Activated CD4-positive, alpha-beta T cell treated with anti-CD3 and anti-CD28 coated beads, Interleukin-2, amount 50 U/mL, for 16 hours (primary cell): ENCODE measurements at regions not wholly inside any gene's neighbourhood (a gene's known extent, or its start where the extent isn't known, plus 50 kb on each side); places are given as distances from the start of the nearest gene placed in this dataset.

Experiments
- DNase-seq: peaks from one replicate; pipeline ENCODE4 v3.0.0-alpha.2; 2020

DNA sequence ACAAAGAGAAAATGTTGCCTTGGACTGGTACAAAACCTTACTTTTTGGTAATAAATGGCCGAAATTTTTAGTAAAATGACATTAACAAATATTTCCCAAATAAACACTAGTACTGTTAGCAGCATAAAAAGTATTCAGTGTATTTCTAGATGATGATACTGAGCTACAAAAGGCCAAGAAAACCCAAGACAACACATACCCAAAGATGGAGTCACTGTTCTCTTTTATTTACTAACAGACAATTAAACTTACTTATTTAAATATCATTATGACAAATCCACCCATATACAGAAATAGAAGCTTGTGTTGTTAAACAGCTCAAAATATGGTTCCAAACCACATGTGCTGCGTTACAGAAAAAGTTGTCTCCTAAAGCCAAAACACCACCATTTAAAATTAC is 239.9 kb downstream of the ZEB2 start:
- no peak for DNase-seq

DNA sequence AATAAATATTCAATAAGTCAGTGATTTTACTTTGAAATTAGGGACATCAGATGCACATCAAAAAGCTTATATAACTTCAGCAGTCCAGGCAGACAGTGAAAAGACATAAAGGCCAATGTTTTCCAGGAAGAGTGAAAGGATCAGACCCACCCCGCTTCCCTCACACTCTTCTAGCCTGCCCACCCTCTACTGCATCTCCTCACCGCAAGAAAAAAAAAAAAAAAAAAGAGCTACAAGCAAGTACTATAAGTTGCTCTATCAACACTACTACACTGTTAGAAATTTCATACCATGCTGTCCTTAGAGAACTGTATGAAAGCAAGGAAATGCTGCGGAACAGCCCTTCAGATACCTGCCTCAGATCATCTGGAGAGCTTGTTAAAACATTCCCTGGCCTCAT is 240.8 kb downstream of the ZEB2 start:
- no peak for DNase-seq

DNA sequence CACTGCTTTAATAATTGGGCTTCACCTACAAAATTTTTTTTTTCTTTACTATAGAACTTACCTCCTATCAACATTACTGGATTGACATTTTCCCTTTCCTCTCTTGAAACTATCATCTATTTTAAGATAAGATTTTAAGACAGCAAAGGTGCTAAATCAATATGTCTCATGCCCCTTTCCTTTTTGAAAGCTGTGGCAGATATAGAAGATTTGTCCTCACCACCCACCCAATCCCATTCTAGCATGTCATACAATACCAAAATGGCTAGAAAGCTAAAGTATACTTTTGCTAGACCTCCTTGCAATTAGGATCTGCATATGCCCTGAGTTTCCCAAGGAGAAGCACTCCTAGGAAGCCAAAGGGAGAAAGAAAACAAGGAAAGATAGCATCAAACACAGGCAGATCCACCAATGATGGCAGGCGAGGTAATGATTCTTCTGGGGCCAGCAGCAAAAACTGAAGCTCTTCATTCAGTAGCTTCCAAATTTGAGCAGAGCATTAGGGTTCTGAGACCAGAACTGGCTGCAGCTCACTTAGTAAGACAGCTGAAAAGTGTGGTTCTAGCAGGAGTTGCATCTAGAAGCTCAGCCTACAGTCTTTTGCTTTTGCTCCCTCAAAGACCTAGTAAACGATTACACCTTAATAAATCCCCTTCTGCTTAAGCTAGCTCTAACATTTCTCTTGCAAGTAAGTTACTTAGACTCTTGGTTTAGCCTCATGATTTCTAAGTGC is 242.1 kb downstream of the ZEB2 start:
- no peak for DNase-seq

DNA sequence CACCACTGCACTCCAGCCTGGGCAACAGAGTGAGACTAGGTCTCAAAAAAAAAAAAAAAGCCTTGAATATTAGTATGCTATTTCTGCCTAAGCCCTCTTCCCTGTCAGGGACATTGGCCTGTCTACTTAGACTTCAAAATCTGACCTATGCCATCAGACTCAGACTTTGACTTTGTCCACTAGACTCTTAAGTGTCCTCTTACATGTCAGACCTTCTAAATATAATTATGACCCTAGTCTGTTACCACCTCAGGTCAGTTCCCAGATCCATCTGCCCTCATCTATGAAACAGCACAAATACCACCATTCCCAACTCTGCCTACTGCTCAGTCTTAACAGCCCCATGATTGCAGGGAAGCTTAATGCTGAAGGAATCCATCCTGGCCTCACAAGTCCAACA is 244.6 kb downstream of the ZEB2 start:
- DNase-seq = no peak

DNA sequence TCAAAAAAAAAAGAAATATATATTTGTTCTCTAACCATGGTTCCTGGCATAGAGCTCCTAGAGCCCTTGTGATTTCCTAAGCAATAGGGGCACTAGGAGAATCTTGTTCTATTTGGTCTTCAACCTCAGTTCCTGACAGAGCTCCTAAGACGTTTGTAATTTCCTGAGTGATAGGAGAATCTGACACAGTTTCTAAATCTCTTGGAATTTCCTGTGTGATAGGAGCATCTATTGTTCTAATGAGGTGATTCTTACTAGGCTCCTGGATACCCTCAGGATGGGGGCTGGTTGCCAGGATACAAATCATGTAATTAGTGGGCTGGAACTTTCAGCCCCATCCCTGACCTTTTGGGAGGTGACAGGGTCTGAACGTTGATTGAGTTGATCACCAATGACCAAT is 245.8 kb downstream of the ZEB2 start:
- DNase-seq = no peak

DNA sequence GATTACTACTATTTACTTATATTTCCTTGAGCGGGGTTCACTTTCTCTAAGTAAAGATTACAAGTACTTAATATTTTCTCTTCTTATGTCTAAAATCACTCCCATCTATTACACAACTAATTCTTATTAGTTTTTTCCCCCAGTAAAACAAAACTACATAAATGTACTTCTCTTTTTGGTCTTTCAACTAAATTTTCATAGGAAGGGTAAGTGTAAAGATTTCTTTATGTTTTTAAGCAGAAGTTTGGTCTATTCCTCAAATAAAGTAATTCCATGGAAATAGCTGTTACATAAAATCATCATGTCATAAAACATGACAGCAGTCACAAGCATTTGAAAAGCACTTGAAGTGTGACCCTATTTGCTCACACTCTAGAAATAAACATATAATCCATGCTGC is 249.0 kb downstream of the ZEB2 start:
- no peak for DNase-seq

DNA sequence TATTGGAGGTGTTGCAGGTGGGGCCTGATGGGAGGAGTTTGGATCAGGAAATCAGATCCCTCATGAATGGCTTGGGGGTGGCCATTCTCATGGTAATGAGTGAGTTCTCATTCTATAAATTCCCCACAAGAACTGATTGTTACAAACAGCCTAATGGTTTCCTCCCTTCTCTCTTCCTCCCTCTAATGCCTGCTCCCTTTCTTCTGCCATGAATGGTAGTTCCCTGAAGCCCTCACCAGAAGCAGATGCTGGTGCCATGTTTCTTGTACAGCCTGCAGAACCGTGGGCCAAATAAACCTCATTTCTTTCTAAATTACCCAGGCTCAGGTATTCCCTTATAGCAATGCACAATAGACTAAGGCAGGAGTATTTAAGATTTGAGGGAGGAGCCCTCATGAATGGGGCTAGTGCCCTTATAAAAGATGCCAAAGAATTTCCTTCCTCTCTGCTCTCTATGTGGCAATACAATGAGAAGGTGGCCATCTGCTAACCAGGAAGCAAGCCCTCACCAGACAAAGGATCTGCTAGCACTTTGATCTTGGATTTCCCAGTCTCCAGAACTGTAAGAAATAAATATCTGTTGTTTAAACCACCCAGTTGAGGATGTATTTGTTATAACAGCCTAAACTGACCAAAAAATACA is 251.8 kb downstream of the ZEB2 start:
- no peak for DNase-seq

DNA sequence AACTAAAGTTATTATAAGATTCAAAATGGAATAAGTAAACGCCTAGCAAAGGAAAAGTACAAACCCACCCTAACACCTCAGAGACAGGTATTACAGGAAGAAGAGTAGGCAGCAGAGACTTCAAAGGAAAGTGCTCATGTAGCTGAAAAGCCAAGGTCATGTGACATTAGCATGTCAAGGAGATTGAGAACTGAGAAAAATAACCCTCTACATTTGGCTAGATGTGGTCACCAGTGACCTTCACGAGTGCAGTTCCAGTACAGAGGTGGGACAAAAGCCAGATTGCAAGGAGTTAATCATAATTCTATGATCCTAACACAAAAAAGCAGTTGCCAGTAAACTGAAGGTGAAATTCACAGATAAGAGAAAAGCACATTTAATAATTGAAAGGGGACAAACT is 252.7 kb downstream of the ZEB2 start:
- no peak for DNase-seq

DNA sequence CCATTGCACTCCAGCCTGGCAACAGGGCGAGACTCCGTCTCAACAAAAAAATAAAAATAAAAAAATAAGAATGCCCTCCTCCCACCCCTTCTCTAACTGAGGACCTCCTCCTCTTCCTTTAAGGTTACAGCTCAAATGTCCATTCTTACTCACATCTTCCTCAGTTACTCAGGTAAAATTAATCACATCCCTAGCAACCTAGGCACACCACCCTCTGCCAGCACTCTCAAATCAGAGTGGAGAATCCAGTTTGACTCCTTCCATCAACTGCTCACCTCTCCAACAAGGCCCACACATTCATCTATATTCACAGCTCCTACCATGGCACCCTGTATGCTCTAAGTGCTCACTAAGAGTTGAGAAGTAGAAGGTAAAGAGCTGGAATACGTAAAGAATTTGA is 254.3 kb downstream of the ZEB2 start:
- DNase-seq = no peak

DNA sequence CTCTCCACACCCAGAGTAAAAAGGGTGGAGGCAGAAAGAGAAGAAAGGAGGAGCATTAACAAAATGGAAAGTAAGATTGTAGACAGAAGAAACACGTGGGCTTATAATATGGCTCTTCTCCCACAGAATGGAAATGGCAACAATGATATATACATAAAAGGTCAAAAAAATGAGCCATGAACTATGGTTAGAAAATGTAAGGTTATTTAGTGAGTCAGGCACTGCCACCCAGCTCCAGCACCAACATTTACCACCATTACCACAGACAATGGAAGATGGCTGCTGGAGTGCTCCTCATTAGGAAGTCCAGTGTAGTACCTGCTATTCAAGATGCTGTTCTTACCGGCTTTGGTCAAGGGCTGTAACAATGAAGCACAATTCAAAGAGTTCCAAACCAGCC is 258.0 kb downstream of the ZEB2 start:
- DNase-seq = no peak

DNA sequence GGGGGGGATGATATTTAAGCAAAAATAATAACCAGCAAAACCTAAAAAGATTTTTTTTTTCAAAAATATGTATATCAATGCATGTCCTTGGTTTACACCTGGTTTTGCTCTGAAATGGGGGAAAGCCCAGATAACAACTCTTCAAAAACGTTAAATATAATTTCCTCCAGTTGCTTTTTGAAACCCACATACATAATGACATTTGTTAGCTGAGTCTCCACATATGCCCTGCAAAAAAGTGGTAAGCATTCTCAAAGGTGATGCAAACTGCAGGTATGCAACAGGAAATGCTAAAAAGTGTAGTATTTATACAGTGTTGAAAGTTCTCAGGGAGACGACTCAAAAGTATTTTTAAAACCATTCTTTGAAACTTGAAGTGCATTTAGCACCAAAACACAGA is 258.6 kb downstream of the ZEB2 start:
- DNase-seq = no peak

DNA sequence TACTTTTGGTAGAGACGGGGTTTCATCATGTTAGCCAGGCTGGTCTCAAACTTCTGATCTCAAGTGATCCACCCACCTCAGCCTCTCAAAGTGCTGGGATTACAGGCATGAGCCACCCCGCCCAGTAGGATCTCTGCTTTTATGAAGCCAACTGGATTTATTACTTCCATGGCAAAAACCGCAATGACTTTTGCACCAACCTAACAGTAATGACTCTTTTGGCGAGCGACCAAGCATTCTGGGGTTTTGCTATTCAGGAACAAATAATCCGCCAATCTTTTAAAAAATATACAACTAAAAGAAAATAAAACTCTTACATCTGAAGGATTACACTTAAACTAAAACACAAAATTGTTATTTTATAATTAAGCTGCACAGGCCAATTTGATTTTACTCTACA is 260.6 kb downstream of the ZEB2 start:
- no peak for DNase-seq

DNA sequence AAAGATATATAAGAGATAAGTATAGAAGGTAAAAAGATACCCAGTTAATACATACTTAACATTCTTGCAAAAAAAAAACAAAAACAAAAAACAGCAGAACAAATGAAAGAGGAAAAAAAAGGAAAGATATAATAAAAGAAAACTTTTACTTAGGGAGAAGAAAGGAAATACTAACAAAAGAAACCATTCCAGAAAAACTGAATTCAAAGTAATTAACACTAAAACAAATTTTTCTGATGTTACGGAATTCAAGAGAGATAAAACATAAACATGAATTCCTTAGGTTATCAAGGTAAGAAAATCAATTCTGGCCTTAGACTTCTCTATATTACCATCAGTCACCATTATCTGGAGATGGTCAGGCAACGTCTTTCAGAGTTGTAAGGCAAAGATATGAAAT is 261.8 kb downstream of the ZEB2 start:
- no peak for DNase-seq

DNA sequence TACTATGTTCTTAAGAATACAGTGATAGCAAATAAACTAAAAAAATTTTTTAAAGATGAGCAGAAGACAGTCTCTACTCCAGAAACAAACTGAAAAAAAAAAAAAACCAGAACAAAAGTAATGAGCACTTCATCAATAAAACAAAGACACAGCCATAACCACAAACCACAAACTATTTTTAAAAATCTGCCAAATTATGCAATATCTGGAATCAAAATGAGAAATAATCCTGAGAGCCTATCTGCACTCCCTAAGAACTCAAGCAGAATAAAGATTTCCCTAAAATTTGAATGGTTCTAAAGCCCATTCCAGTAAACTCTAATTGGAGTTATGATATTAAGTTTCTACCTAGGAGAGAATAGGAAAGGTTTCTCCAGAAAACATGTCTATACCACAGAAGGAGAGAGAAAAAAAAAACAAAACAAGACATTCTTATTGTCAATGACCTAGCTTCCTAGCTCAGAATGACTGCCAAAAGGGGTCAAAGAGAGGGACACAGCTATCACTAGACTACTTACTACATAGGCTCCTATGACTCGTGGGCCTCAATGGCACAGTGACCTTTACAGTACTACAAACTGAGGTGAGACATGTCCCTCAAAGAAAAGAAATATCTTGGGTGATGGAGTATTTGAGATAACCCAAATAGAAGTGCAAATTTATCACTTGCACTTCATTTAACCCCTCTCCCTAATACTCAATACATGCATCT is 262.8 kb downstream of the ZEB2 start:
- DNase-seq = no peak

DNA sequence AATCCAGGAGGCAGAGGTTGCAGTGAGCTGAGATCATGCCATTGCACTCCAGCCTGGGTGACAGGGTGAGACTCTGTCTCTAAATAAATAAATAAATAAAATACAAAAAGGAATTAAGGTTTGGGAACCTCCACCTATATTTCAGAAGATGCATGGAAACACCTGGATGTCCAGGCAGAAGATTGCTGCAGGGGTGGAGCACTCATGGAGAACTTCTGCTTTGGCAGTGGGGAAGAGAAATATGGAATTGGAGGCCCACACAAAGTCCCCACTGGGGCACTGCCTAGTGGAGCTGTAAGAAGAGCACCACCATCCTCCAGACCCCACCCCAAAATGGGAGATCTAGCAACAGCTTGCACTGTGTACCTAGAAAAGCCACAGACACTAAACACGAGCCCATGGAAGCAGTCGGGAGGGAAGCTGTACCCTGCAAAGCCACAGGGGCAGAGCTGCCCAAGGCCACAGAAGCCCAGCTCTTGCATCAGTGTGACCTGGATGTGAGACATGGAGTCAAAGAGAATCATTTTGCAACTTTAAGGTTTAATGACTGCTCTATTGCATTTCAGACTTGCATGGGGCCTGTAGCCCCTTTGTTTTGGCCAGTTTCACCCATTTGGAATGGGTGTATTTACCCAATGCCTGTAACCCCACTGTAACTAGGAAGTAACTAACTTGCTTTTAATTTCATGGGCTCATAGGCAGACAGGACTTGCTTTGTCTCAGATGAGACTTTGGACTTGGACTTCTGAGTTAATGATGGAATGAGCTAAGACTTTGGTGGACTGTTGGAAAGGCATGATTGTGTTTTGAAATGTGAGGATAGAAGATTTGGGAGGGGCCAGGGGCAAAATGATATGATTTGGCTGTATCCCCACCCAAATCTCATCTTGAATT is 265.3 kb downstream of the ZEB2 start:
- no peak for DNase-seq

DNA sequence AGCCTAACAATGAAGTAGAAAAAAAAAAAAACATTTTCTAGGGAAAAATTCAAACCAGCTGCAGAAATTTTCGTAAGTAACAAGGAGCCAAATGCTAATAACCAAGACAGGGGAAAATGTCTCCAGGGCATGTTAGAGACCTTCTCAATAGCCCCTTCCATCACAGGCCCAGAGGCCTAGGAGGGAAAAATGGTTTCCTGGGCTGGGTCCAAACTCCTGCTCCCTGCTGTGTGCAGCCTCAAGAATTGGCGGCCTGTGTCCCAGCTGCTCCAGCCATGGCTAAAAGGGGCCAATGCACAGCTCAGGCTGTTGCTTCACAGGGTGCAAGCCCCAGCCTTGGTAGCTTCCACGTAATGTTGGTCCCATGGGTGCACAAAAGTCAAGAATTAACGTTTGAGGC is 266.2 kb downstream of the ZEB2 start:
- DNase-seq = no peak

DNA sequence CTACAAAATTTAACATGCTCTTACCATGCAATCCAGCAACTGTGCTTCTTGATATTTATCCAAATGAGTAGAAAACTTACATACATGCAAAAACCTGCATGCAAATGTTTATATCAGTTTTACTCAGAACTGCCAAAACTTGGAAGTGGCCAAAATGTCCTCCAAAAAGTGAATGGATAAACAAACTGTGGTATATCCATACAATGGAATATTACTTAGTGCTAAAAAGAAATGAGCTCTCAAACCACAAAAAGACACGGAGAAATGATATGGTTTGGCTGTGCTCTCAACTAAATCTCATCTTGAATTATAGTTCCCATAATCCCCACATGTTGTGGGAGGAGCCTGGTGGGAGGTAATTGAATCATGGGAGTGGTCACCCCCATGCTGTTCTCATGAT is 267.2 kb downstream of the ZEB2 start:
- DNase-seq = no peak

DNA sequence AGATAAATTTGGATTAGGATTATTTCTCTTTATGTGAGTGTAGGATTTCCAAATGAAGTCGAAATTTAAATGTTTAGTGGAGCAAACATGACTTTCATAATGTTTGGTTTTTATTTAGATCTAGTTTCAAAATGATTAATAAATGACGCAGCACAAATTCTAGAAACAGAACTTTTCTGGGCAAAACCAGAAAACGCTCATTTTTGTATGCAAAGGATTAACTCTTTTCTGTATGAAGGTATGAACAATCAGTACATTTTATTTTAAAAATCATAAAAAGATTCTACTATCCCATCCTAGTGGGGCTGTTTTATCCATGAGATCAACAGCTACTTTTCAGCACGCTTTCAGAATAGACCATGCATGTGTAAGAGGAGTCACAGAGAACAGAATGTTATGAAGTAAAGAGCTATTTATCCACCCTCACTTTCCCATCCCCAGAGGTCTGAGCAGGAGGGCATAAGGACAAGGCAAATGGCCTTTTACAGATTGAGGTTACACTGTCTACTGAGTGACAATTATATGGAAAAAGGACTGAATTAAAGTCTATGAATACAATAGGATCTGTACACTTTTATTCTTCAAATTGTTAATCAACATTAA is 270.8 kb downstream of the ZEB2 start:
- DNase-seq = peak; percentile 63

DNA sequence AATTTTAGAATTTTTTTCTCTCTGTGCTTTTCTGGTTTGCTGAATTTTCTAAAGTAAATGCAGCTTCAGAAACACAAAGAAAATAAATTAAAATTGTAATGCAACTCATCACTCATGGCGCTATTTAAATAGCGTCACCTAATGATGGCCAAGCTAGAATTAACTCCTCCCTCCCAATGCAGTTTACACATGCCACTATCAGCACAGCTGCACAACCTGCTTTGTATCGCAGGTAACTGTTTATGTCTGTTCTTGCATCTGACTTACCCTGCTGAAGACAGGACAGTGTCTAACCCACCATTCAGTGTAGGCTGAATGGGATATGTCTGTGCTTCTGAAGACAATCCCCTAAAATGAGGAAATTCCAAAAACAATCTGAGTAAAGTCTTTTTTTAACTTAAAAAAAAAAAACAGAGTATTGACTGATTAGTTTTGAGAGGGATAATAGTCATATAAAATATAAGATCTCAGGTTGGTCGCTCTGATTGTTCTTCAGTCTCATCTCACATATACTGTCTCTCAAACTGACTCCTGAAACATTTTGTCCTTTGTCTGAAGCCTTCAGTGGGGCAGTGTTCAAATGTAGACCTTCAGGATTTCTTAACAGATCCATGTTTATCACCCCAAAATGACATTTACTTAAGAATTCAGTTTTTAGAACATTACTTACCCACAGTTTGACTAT is 271.4 kb downstream of the ZEB2 start:
- no peak for DNase-seq

DNA sequence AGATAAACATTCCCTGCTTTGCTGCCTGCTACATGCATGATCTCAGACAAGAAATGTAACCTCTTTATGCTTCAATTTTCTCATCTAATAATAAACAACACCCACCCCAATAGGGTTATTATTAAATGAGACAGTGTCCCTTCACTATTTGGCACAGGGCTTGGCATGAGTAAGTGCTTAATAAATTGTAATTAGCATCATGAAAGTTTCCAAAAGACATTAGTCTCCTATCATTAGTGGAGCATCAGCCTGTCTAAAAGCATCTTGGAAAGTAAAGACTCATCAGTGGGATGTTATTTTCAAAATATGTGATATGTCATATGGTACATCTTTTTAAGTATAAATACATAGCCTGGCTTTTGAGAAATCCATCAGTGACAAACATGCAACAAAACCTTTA is 275.0 kb downstream of the ZEB2 start:
- no peak for DNase-seq

DNA sequence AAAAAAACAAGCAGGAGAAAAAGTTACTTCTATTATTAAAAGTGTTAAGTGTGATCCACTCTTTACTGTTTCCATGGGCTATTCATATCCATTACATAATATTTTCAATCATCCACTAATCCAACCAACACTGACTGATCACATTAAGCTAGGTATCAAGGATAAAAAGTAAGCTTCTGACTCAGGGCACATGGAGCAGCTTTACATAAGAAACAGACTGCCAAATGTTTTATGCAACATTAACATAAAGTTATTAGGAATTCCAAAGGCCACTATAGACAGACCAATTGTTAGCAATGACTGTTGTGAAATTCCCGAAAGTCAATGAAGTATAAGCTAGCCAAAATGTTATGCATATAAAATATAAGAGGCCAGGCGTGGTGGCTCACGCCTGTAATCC is 277.6 kb downstream of the ZEB2 start:
- DNase-seq = no peak

DNA sequence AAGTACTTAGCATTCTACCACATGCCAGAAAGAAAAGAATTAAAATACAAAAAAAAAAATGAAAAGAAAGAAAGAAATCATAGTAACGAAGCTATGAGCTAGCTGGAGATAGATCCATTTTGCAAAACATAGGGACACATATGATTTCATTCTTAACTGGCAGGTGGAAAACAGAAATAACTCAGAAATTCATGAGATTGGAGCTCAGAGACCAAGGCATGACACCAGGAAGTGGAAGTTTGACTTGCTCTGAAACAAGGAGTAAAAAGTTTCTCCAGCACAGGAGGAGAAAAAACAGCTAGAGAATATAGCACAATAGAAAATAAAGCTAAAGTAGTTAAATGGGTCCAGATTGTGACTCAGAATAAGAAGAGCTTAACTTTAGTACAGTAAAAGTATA is 278.1 kb downstream of the ZEB2 start:
- no peak for DNase-seq
